ENCODE measurements at regions not wholly inside any gene's neighbourhood (a gene's known extent, or its start where the extent isn't known, plus 50 kb on each side); places are given as distances from the start of the nearest gene placed in this dataset.

GRCh38 chr7:68146983-68147382 lies 1150.3 kb downstream of the TYW1 start:
- TF ChIP-seq CTCF (conservative IDR thresholded peaks at IDR 0.05; ENCODE audit: low read depth, low read length) = no peak
- no peak for TF ChIP-seq EZH2phosphoT487 (IDR thresholded peaks at IDR 0.05; ENCODE audit: borderline replicate concordance, low read length)
- TF ChIP-seq EZH2 (IDR thresholded peaks at IDR 0.05; ENCODE audit: low read length, unreplicated experiment) = no peak
